ENCODE measurements at regions not wholly inside any gene's neighbourhood (a gene's known extent, or its start where the extent isn't known, plus 50 kb on each side); places are given as distances from the start of the nearest gene placed in this dataset.

DNA sequence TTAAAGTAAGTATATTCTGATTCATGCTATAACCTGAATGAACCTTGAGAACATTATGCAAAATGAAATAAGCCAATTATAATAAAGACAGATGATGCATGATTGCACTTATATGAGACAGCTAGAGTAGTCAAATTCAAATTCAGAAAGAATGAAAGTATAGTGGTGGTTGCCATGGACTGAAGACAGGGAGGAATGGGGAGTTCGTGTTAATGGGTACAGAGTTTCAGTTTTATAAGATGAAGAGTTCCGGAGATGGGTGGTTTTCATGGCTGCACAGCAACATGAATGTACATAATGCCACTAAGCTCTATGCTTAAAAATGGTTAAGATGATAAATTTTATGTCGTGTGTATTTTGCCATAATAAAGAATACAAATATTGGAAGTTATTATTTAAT, 751.2 kb downstream of the TSN start:
- no peak for TF ChIP-seq CTCF (IDR thresholded peaks at IDR 0.05)
- TF ChIP-seq POLR2A (IDR thresholded peaks at IDR 0.05), result no peak

Measured in Peyer's patch (tissue), 4 donors.